Ishikawa (cell line): ENCODE measurements at regions not wholly inside any gene's neighbourhood (a gene's known extent, or its start where the extent isn't known, plus 50 kb on each side); places are given as distances from the start of the nearest gene placed in this dataset.

Experiments
- CEBPB ChIP-seq: IDR thresholded peaks from 2 replicates; pipeline ENCODE4 v1.6.1; 2012
- CREB1 ChIP-seq: IDR thresholded peaks from 2 replicates; pipeline ENCODE4 v1.6.1; 2012; ENCODE audit warnings: low read depth
- EGR1 ChIP-seq: IDR thresholded peaks from 2 replicates; pipeline ENCODE4 v1.6.1; 2012
- EP300 ChIP-seq: IDR thresholded peaks from 2 replicates; pipeline ENCODE4 v1.6.1; 2012; ENCODE audit warnings: borderline replicate concordance
- FOXM1 ChIP-seq: IDR thresholded peaks from 2 replicates; pipeline ENCODE4 v1.6.1; 2012; ENCODE audit warnings: low read depth, borderline replicate concordance
- RAD21 ChIP-seq: IDR thresholded peaks from 2 replicates; pipeline ENCODE4 v1.6.1; 2012; ENCODE audit warnings: low read depth
- TAF1 ChIP-seq: IDR thresholded peaks from 2 replicates; pipeline ENCODE4 v1.6.1; 2012; ENCODE audit warnings: low read depth, mild to moderate bottlenecking
- TCF12 ChIP-seq: IDR thresholded peaks from 2 replicates; pipeline ENCODE4 v1.6.1; 2012; ENCODE audit warnings: low read depth
- TEAD4 ChIP-seq: IDR thresholded peaks from 2 replicates; pipeline ENCODE4 v1.6.1; 2012
- YY1 ChIP-seq: IDR thresholded peaks from 2 replicates; pipeline ENCODE4 v1.6.1; 2012; ENCODE audit warnings: low read depth
- TF ChIP-seq, protein P1 (sequence below): IDR thresholded peaks from 2 replicates; pipeline ENCODE4 v1.6.1; 2012; ENCODE audit warnings: low read depth, mild to moderate bottlenecking
- TF ChIP-seq, protein P2 (sequence below): IDR thresholded peaks from 2 replicates; pipeline ENCODE4 v1.6.1; 2012
- TF ChIP-seq, protein P3 (sequence below): IDR thresholded peaks from 2 replicates; pipeline ENCODE4 v1.6.1; 2012

DNA sequence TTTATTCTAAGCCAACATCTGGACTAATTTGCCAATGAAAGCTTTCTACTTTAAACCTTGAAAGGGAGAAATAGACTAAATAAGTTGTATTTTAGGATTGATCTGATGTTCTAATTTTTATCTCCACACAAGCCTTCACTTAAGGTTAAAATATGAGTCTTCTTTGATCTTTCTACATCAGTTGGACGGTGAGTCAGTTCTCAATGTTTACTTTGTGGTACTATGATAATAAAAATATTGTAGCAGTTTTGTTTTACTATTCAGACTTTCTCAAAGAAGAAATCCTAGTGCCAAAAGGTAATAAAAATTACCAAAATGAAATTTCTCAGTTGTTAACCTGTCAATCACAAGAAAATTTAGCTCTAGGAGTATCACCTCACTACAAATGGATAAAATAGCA lies 203.5 kb upstream of the RGMB start:
- TF ChIP-seq TAF1 (no peak), FOXM1 (no peak), RAD21 (no peak), CREB1 (no peak), TEAD4 (no peak), EP300 (no peak), EGR1 (no peak), YY1 (no peak), CEBPB (no peak), TCF12 (no peak)
- TF ChIP-seq, protein P1, sequence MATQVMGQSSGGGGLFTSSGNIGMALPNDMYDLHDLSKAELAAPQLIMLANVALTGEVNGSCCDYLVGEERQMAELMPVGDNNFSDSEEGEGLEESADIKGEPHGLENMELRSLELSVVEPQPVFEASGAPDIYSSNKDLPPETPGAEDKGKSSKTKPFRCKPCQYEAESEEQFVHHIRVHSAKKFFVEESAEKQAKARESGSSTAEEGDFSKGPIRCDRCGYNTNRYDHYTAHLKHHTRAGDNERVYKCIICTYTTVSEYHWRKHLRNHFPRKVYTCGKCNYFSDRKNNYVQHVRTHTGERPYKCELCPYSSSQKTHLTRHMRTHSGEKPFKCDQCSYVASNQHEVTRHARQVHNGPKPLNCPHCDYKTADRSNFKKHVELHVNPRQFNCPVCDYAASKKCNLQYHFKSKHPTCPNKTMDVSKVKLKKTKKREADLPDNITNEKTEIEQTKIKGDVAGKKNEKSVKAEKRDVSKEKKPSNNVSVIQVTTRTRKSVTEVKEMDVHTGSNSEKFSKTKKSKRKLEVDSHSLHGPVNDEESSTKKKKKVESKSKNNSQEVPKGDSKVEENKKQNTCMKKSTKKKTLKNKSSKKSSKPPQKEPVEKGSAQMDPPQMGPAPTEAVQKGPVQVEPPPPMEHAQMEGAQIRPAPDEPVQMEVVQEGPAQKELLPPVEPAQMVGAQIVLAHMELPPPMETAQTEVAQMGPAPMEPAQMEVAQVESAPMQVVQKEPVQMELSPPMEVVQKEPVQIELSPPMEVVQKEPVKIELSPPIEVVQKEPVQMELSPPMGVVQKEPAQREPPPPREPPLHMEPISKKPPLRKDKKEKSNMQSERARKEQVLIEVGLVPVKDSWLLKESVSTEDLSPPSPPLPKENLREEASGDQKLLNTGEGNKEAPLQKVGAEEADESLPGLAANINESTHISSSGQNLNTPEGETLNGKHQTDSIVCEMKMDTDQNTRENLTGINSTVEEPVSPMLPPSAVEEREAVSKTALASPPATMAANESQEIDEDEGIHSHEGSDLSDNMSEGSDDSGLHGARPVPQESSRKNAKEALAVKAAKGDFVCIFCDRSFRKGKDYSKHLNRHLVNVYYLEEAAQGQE: no peak
- TF ChIP-seq, protein P2, sequence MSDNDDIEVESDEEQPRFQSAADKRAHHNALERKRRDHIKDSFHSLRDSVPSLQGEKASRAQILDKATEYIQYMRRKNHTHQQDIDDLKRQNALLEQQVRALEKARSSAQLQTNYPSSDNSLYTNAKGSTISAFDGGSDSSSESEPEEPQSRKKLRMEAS: no peak
- TF ChIP-seq, protein P3, sequence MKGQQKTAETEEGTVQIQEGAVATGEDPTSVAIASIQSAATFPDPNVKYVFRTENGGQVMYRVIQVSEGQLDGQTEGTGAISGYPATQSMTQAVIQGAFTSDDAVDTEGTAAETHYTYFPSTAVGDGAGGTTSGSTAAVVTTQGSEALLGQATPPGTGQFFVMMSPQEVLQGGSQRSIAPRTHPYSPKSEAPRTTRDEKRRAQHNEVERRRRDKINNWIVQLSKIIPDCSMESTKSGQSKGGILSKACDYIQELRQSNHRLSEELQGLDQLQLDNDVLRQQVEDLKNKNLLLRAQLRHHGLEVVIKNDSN: no peak
